Testis (tissue), 2 donors: ENCODE measurements at regions not wholly inside any gene's neighbourhood (a gene's known extent, or its start where the extent isn't known, plus 50 kb on each side); places are given as distances from the start of the nearest gene placed in this dataset.

Source experiments
- DNase-seq: peaks from one replicate; pipeline ENCODE4 v3.0.0-alpha.2; 2019
- H3K27ac ChIP-seq, 2 donors: fragments of 200-600 bp; sonication (generic); one replicate each; pipeline ENCODE4 v1.5.1; 2019
- H3K27me3 ChIP-seq: fragments of 200-600 bp; sonication (generic); one replicate; pipeline ENCODE4 v1.5.1; 2019
- H3K36me3 ChIP-seq: fragments of 200-600 bp; sonication (generic); one replicate; pipeline ENCODE4 v1.5.1; 2017; ENCODE audit warnings: low read depth; ENCODE audit errors: missing control alignments
- H3K4me1 ChIP-seq: fragments of 200-600 bp; sonication (generic); one replicate; pipeline ENCODE4 v1.5.1; 2019
- H3K4me3 ChIP-seq, 2 donors: fragments of 200-600 bp; sonication (generic); one replicate each; pipeline ENCODE4 v1.5.1; 2017 to 2019
- H3K9me3 ChIP-seq: fragments of 200-600 bp; sonication (generic); one replicate; pipeline ENCODE4 v1.5.1; 2017
- POLR2A ChIP-seq: fragments of 450-650 bp; IDR thresholded peaks from one replicate; pipeline ENCODE4 v1.6.1; 2017; ENCODE audit warnings: antibody characterized with exemption, mild to moderate bottlenecking, moderate library complexity
- WGBS, 2 donors: methylation state at CpG; one replicate each; pipeline ENCODE4 v1.1.5; 2018; 5-methylcytosine and 5-hydroxymethylcytosine counted together
- intact Hi-C: fragments of 100-400 bp; cut with DNase I; formaldehyde crosslinking; loops from one replicate; pipeline ENCODE4 v1.15.1; 2023; ENCODE audit warnings: low total_unique reads
- TF ChIP-seq, protein P1 (sequence below), 3 experiments: fragments of 450-650 bp in 2 of 3; fragments of 200-600 bp in 1 of 3; sonication (generic) in 1 of 3; IDR thresholded peaks; one replicate each; pipeline ENCODE4 v1.5.1; 2016 to 2019; ENCODE audit warnings: antibody characterized with exemption in 3 of 3, mild to moderate bottlenecking in 2 of 3, moderate library complexity in 1 of 3

GRCh38 chr2:193935114-193935513, 1721.9 kb upstream of the SLC39A10 start:
- Histone ChIP-seq H3K4me1 (no peaks in the 10 kb centered on the region), H3K27ac (no peak overlapping the region), H3K9me3 (no peaks in the 10 kb centered on the region), H3K4me3 (no peak overlapping the region), H3K36me3 (no peaks in the 10 kb centered on the region), H3K27me3 (no peaks in the 10 kb centered on the region)
- 90 to 94% methylated on average over 3 of the region's 3 CpGs for WGBS, 2 donors
- intact Hi-C loops = no loop called here
- TF ChIP-seq POLR2A = no peak
- TF ChIP-seq, protein P1, sequence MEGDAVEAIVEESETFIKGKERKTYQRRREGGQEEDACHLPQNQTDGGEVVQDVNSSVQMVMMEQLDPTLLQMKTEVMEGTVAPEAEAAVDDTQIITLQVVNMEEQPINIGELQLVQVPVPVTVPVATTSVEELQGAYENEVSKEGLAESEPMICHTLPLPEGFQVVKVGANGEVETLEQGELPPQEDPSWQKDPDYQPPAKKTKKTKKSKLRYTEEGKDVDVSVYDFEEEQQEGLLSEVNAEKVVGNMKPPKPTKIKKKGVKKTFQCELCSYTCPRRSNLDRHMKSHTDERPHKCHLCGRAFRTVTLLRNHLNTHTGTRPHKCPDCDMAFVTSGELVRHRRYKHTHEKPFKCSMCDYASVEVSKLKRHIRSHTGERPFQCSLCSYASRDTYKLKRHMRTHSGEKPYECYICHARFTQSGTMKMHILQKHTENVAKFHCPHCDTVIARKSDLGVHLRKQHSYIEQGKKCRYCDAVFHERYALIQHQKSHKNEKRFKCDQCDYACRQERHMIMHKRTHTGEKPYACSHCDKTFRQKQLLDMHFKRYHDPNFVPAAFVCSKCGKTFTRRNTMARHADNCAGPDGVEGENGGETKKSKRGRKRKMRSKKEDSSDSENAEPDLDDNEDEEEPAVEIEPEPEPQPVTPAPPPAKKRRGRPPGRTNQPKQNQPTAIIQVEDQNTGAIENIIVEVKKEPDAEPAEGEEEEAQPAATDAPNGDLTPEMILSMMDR (IDR thresholded peaks at IDR 0.05) = no peak
- no peak for DNase-seq

- Histone ChIP-seq H3K4me1 (no peaks in the 10 kb centered on the region), H3K36me3 (no peaks in the 10 kb centered on the region), H3K27ac (no peak overlapping the region), H3K9me3 (no peaks in the 10 kb centered on the region), H3K27me3 (no peaks in the 10 kb centered on the region), H3K4me3 (no peak overlapping the region)
- WGBS, 2 donors = 60 to 63% methylated on average over 1 of the region's 1 CpG
- intact Hi-C loops = no loop called here
- no peak for DNase-seq
- TF ChIP-seq, protein P1 (IDR thresholded peaks at IDR 0.05) = no peak
- no peak for TF ChIP-seq POLR2A
Measured at GRCh38 chr2:193929131-193929530, 1727.9 kb upstream of the SLC39A10 start.

DNA sequence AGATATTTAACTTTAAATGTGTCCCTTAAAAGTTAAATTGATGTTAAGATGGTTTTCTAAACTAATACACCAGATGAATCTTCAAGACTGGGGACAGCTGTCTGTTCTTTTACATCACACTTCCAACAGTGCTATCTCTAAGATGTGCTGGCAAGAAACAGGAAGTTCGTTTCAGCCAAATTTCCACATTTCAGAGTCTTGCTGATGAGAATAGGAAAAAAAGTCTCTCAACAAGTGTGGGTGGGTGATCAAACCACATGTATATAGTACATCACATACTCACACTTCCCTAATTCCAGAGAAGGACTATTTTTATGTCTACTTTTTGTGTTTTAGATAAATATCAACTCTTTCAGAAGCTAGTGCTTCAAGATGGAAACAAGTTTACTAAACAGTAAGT, 1712.8 kb upstream of the TMEFF2 start:
- no peaks in the 10 kb centered on the region for H3K4me1 ChIP-seq
- H3K36me3 ChIP-seq = no peaks in the 10 kb centered on the region
- intact Hi-C loops = no loop called here
- 20 to 53% methylated on average over 1 of the region's 1 CpG for WGBS, 2 donors
- TF ChIP-seq, protein P1 (IDR thresholded peaks at IDR 0.05) = no peak
- no peak for TF ChIP-seq POLR2A
- H3K27me3 ChIP-seq = no peaks in the 10 kb centered on the region
- no peak for DNase-seq
- no peak overlapping the region for H3K4me3 ChIP-seq
- H3K9me3 ChIP-seq = no peaks in the 10 kb centered on the region
- H3K27ac ChIP-seq = no peak overlapping the region

- Histone ChIP-seq H3K27me3 (no peaks in the 10 kb centered on the region), H3K4me3 (no peak overlapping the region), H3K9me3 (no peaks in the 10 kb centered on the region), H3K27ac (no peak overlapping the region), H3K4me1 (no peaks in the 10 kb centered on the region), H3K36me3 (no peaks in the 10 kb centered on the region)
- intact Hi-C loops = no loop called here
- DNase-seq = no peak
- TF ChIP-seq, protein P1 (IDR thresholded peaks at IDR 0.05) = no peak
- TF ChIP-seq POLR2A = no peak
- WGBS, 2 donors = 88 to 89% methylated on average over 3 of the region's 3 CpGs
Measured at GRCh38 chr2:193900292-193900691, 1705.6 kb upstream of the TMEFF2 start.

GRCh38 chr2:193895226-193895625, 1700.5 kb upstream of the TMEFF2 start:
- 88 to 93% methylated on average over 1 of the region's 1 CpG for WGBS, 2 donors

More at GRCh38 chr2:193895226-193895625, 1700.5 kb upstream of the TMEFF2 start:
- no peak overlapping the region for H3K4me3 ChIP-seq
- H3K36me3 ChIP-seq = no peaks in the 10 kb centered on the region
- H3K27ac ChIP-seq = no peak overlapping the region
- TF ChIP-seq, protein P1 (IDR thresholded peaks at IDR 0.05) = no peak
- TF ChIP-seq POLR2A = no peak
- intact Hi-C loops = no loop called here
- no peaks in the 10 kb centered on the region for H3K4me1 ChIP-seq
- no peak for DNase-seq
- H3K9me3 ChIP-seq = no peaks in the 10 kb centered on the region
- H3K27me3 ChIP-seq = no peaks in the 10 kb centered on the region
